ENCODE measurements at regions not wholly inside any gene's neighbourhood (a gene's known extent, or its start where the extent isn't known, plus 50 kb on each side); places are given as distances from the start of the nearest gene placed in this dataset.
"Not testable (repeated sequence)": the region's sequence is repeated elsewhere in the genome, so short reads cannot be mapped to it uniquely, and the experiment has no call there.

GRCh38 chr4:64814616-64815015 lies 405.4 kb upstream of the TECRL start:
- no peak for DNase-seq

GRCh38 chr4:64807821-64808220 lies 398.6 kb upstream of the TECRL start:
- DNase-seq, result no peak

GRCh38 chr4:64799751-64800150 lies 390.5 kb upstream of the TECRL start:
- no peak for DNase-seq

GRCh38 chr4:64798828-64799227 lies 389.6 kb upstream of the TECRL start:
- not testable (repeated sequence) for DNase-seq

GRCh38 chr4:64796581-64796980 lies 387.3 kb upstream of the TECRL start:
- no peak for DNase-seq

- DNase-seq, result no peak
Measured at GRCh38 chr4:64784125-64784524, 374.9 kb upstream of the TECRL start.

GRCh38 chr4:64781737-64782326 lies 372.6 kb upstream of the TECRL start:
- no peak for DNase-seq

GRCh38 chr4:64780664-64781063 lies 371.4 kb upstream of the TECRL start:
- DNase-seq, result no peak

GRCh38 chr4:64777286-64777685 lies 368.0 kb upstream of the TECRL start:
- DNase-seq, result no peak

- no peak for DNase-seq
Measured at GRCh38 chr4:64776820-64777219, 367.6 kb upstream of the TECRL start.

- no peak for DNase-seq
Measured at GRCh38 chr4:64774626-64775025, 365.4 kb upstream of the TECRL start.

- no peak for DNase-seq
Measured at GRCh38 chr4:64771149-64771548, 361.9 kb upstream of the TECRL start.

- DNase-seq, result no peak
Measured at GRCh38 chr4:64767547-64767946, 358.3 kb upstream of the TECRL start.

GRCh38 chr4:64766565-64766964 lies 357.3 kb upstream of the TECRL start:
- DNase-seq, result no peak

- DNase-seq, result no peak
Measured at GRCh38 chr4:64756016-64756415, 346.8 kb upstream of the TECRL start.

GRCh38 chr4:64747919-64748715 lies 338.9 kb upstream of the TECRL start:
- no peak for DNase-seq

- DNase-seq, result no peak
Measured at GRCh38 chr4:64738240-64738639, 329.0 kb upstream of the TECRL start.

- DNase-seq, result not testable (repeated sequence)
Measured at GRCh38 chr4:64737854-64738138, 328.5 kb upstream of the TECRL start.

- no peak for DNase-seq
Measured at GRCh38 chr4:64737026-64737853, 328.0 kb upstream of the TECRL start.

GRCh38 chr4:64729561-64729960 lies 320.3 kb upstream of the TECRL start:
- no peak for DNase-seq

- no peak for DNase-seq
Measured at GRCh38 chr4:64727960-64728359, 318.7 kb upstream of the TECRL start.

GRCh38 chr4:64727391-64727790 lies 318.1 kb upstream of the TECRL start:
- not testable (repeated sequence) for DNase-seq

- no peak for DNase-seq
Measured at GRCh38 chr4:64724689-64725088, 315.4 kb upstream of the TECRL start.

GRCh38 chr4:64721106-64721505 lies 311.9 kb upstream of the TECRL start:
- no peak for DNase-seq
